ENCODE measurements at regions not wholly inside any gene's neighbourhood (a gene's known extent, or its start where the extent isn't known, plus 50 kb on each side); places are given as distances from the start of the nearest gene placed in this dataset.

GRCh38 chr9:104362912-104363472 lies 141.1 kb upstream of the OR13F1 start:
- Histone ChIP-seq H3K4me1 (ENCODE audit: control insufficient read depth, extremely low read depth, insufficient read depth, low read length) (no peaks in the 10 kb centered on the region), H3K27me3 (ENCODE audit: control insufficient read depth in 2 of 2, insufficient read depth in 2 of 2, low read length in 2 of 2) (no peaks in the 10 kb centered on the region), H3K9me3 (replicated peaks; ENCODE audit: control insufficient read depth, insufficient read depth, low read length) (no peaks in the 10 kb centered on the region), H3K4me3 (replicated peaks in 1 of 3; ENCODE audit: insufficient read depth in 1 of 3, low read depth in 1 of 3, low read length in 3 of 3) (no peak overlapping the region), H2AFZ (ENCODE audit: low read depth, low read length) (no peak overlapping the region), H3K4me2 (ENCODE audit: insufficient read depth, low read length) (no peak overlapping the region), H3K36me3 (ENCODE audit: control insufficient read depth in 2 of 2, extremely low read depth in 1 of 2, insufficient read depth in 2 of 2, low read length in 2 of 2) (no peaks in the 10 kb centered on the region), H3K79me2 (ENCODE audit: control insufficient read depth, insufficient read depth, low read length) (no peaks in the 10 kb centered on the region), H4K20me1 (replicated peaks; ENCODE audit: control insufficient read depth, extremely low read depth, insufficient read depth, low read length) (no peaks in the 10 kb centered on the region), H3K9ac (replicated peaks; ENCODE audit: extremely low read depth, insufficient read depth, low read length) (no peak overlapping the region), H3K27ac (ENCODE audit: insufficient read depth, low read depth, low read length) (no peak overlapping the region), H3K9me1 (replicated peaks; ENCODE audit: control insufficient read depth, extremely low read depth, insufficient read depth, low read length) (no peaks in the 10 kb centered on the region)
- TF ChIP-seq EZH2 (IDR thresholded peaks at IDR 0.05; ENCODE audit: borderline replicate concordance, low read depth, low read length, severe bottlenecking): no peak
- TF ChIP-seq FOS (IDR thresholded peaks at IDR 0.05; ENCODE audit: borderline replicate concordance, insufficient read depth, low read length): no peak
- TF ChIP-seq GATA2 (IDR thresholded peaks at IDR 0.05; ENCODE audit: insufficient read depth, insufficient read length, low read depth, low read length): no peak
- TF ChIP-seq JUN (IDR thresholded peaks at IDR 0.05; ENCODE audit: borderline replicate concordance, insufficient read depth, insufficient read length, low read depth): no peak
- no peak for TF ChIP-seq POLR2AphosphoS5 (IDR thresholded peaks at IDR 0.05; ENCODE audit: insufficient read depth, low read depth, low read length)
- no peak for TF ChIP-seq CTCF (IDR thresholded peaks at IDR 0.05; ENCODE audit: extremely low read depth in 1 of 2, insufficient read depth in 1 of 2, low read depth in 1 of 2, low read length in 2 of 2)
- TF ChIP-seq POLR2A (IDR thresholded peaks at IDR 0.05; ENCODE audit: low read depth, low read length): no peak
- no peak for TF ChIP-seq MYC (IDR thresholded peaks at IDR 0.05; ENCODE audit: low read depth, low read length)
- no peak for TF ChIP-seq MAX (IDR thresholded peaks at IDR 0.05; ENCODE audit: insufficient read depth, insufficient read length)
- DNase-seq (ENCODE audit: low read depth, low spot score) (no peak), FAIRE-seq (no peak)
- no TSS peak for BruUV-seq (replicated peaks)
- intact Hi-C loops (cut with micrococcal nuclease): no loop called here
- dilution Hi-C loops (cut with MboI; ENCODE audit: extremely low pct_ligation_motif_present, low sequenced_read_pairs): no loop called here
- ChIA-PET CTCF (interaction anchor here (1.3 kb wide), 1 partner anchor 23 kb away, joined by 3 read pairs; no protein-coding TSS in a partner anchor), POLR2A (no interaction called here)

Data from endothelial cell of umbilical vein (primary cell).